ENCODE measurements at regions not wholly inside any gene's neighbourhood (a gene's known extent, or its start where the extent isn't known, plus 50 kb on each side); places are given as distances from the start of the nearest gene placed in this dataset.
A peak's percentile ranks its signal among the peaks of the same experiment; 100 is the strongest.

DNA sequence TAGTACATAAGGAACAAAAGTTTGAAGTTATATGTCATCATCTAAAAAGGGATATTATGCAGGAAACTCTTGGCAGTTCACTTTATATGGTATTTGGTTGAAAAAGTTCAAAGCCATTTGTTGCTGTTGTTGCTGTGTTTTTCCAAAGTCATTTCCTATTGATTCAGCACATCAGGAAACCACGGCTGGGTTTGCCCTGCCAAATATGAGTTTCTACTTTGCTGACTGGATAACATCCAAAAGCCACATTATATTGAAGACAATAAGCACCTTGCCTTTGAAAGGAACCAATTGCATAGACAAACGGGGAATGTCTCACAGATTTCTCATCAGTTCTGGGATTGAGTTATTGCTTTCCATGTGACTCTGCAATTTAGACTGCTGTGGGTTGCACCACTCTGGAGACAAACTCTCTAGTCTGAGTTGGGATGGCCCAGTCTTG, 206.1 kb downstream of the SLC39A8 start:
- Histone ChIP-seq H3K9me3 (no peaks in the 10 kb centered on the region), H3K27me3 (no peaks in the 10 kb centered on the region), H3K36me3 (no peaks in the 10 kb centered on the region), H3K4me3 (no peak overlapping the region)
- peak; percentile 64 for DNase-seq

DNA sequence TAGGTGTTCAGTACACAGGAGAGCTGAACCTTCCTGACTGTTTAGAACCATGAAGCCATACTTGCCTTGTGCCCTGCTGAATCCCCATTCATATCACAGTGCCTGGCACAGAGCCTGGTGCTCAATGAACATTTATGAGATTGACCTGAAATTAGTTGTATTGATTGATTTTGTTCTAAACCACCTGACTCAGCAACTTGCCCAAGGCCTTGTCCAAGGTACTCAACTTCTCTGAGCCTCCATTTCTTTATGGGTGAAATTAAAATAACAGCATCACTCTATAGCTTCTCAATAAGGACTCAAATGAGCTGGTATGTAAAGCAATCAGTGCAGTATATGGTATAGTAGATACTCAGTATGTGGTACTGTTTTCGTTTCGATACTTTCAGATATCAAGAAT, 208.1 kb downstream of the SLC39A8 start:
- Histone ChIP-seq H3K27me3 (no peaks in the 10 kb centered on the region), H3K9me3 (no peaks in the 10 kb centered on the region), H3K4me3 (no peak overlapping the region), H3K36me3 (no peaks in the 10 kb centered on the region)
- no peak for DNase-seq

DNA sequence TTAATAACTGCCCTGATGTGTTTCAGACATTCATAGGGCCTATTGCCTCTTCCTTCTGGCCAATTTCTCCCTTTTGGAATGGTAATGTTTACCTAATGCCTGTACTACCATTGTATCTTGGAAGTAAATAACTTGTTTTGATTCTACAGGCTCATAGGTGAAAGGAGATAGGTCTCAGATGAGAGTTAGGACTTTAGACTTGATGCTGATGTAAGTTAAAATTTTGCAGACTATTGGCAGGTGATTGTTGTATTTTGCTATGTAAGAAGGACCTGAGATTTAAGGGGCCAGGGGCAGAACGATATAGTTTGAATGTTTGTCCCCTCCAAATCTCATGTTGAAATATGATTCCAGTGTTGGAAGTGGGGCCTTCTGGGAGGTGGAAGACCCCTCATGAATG, 215.5 kb downstream of the SLC39A8 start:
- H3K36me3 ChIP-seq = no peaks in the 10 kb centered on the region
- no peak for DNase-seq
- H3K9me3 ChIP-seq = no peaks in the 10 kb centered on the region
- no peak overlapping the region for H3K4me3 ChIP-seq
- no peaks in the 10 kb centered on the region for H3K27me3 ChIP-seq

All from MG63 (cell line).